GM12891 (cell line): ENCODE measurements at regions not wholly inside any gene's neighbourhood (a gene's known extent, or its start where the extent isn't known, plus 50 kb on each side); places are given as distances from the start of the nearest gene placed in this dataset.

Experiments
- PAX5 ChIP-seq: IDR thresholded peaks from 2 replicates; pipeline ENCODE4 v1.6.1; 2011; ENCODE audit warnings: low read length, moderate library complexity, mild to moderate bottlenecking; ENCODE audit not compliant: insufficient read depth, severe bottlenecking
- POLR2A ChIP-seq: IDR thresholded peaks from 2 replicates; pipeline ENCODE4 v1.6.1; 2011; ENCODE audit warnings: low read depth, low read length, control low read depth
- POLR2AphosphoS5 ChIP-seq: IDR thresholded peaks from 2 replicates; pipeline ENCODE4 v1.6.1; 2011; ENCODE audit warnings: low read depth, low read length, control low read depth
- POU2F2 ChIP-seq: IDR thresholded peaks from 2 replicates; pipeline ENCODE4 v1.6.1; 2011; ENCODE audit warnings: low read depth, mild to moderate bottlenecking, control low read depth, low read length, moderate library complexity
- SPI1 ChIP-seq: IDR thresholded peaks from 2 replicates; pipeline ENCODE4 v1.6.1; 2011; ENCODE audit warnings: low read depth, low read length, control low read depth
- TAF1 ChIP-seq: IDR thresholded peaks from 2 replicates; pipeline ENCODE4 v1.6.1; 2011; ENCODE audit warnings: low read depth, low read length, control low read depth

- TF ChIP-seq POLR2A (no peak), POLR2AphosphoS5 (no peak), TAF1 (no peak), POU2F2 (no peak), SPI1 (no peak), PAX5 (no peak)
These were observed 146.9 kb upstream of the BEND6 start for GRCh38 chr6:56807989-56808337.
